Endodermal cell (in vitro differentiated cells): ENCODE measurements at regions not wholly inside any gene's neighbourhood (a gene's known extent, or its start where the extent isn't known, plus 50 kb on each side); places are given as distances from the start of the nearest gene placed in this dataset.
"Not testable (repeated sequence)": the region's sequence is repeated elsewhere in the genome, so short reads cannot be mapped to it uniquely, and the experiment has no call there.

Source experiments
- DNase-seq: peaks from one replicate; pipeline ENCODE4 v3.0.0-alpha.2; 2017
- H3K27ac ChIP-seq: 2 replicates; pipeline ENCODE4 v1.5.1; 2013; ENCODE audit warnings: mild to moderate bottlenecking, low read depth, low read length, moderate library complexity
- H3K27me3 ChIP-seq: 2 replicates; pipeline ENCODE4 v1.6.1; 2013; ENCODE audit warnings: mild to moderate bottlenecking, low read length, moderate library complexity; ENCODE audit not compliant: insufficient read depth, control insufficient read depth, poor library complexity, severe bottlenecking
- H3K36me3 ChIP-seq: 2 replicates; pipeline ENCODE4 v1.7.0; 2013; ENCODE audit warnings: mild to moderate bottlenecking, low read length, moderate library complexity; ENCODE audit not compliant: control insufficient read depth, insufficient read depth
- H3K4me1 ChIP-seq: one replicate; pipeline ENCODE4 v1.7.0; 2013; ENCODE audit warnings: low read length; ENCODE audit not compliant: control insufficient read depth, insufficient read depth
- H3K4me3 ChIP-seq: 2 replicates; pipeline ENCODE4 v1.5.1; 2013; ENCODE audit warnings: mild to moderate bottlenecking, low read length, moderate library complexity
- H3K9ac ChIP-seq: 2 replicates; pipeline ENCODE4 v1.6.1; 2013; ENCODE audit warnings: mild to moderate bottlenecking, low read length, moderate library complexity; ENCODE audit not compliant: poor library complexity, severe bottlenecking; ENCODE audit errors: extremely low read depth
- H3K9me3 ChIP-seq: 2 replicates; pipeline ENCODE4 v1.6.1; 2013; ENCODE audit warnings: mild to moderate bottlenecking, low read length, moderate library complexity; ENCODE audit not compliant: control insufficient read depth
- H3K27ac Mint-ChIP-seq: 2 replicates; pipeline ENCODE4 v1.8.0; 2020; ENCODE audit warnings: mixed read lengths
- H3K27me3 Mint-ChIP-seq: 2 replicates; pipeline ENCODE4 v1.8.0; 2021; ENCODE audit warnings: mild to moderate bottlenecking, mixed read lengths; ENCODE audit not compliant: insufficient read depth
- H3K36me3 Mint-ChIP-seq: 2 replicates; pipeline ENCODE4 v1.8.0; 2020; ENCODE audit warnings: low read depth, mixed read lengths
- H3K4me1 Mint-ChIP-seq: 2 replicates; pipeline ENCODE4 v1.8.0; 2020; ENCODE audit warnings: mixed read lengths
- H3K4me3 Mint-ChIP-seq: 2 replicates; pipeline ENCODE4 v1.8.0; 2020; ENCODE audit warnings: mild to moderate bottlenecking, moderate library complexity, mixed read lengths
- H3K9me3 Mint-ChIP-seq: 2 replicates; pipeline ENCODE4 v1.8.0; 2020; ENCODE audit warnings: mild to moderate bottlenecking, mixed read lengths
- CTCF ChIP-seq: fragments of 200-600 bp; sonication (generic); conservative IDR thresholded peaks from 2 replicates; pipeline ENCODE4 v1.5.0; 2021; ENCODE audit warnings: antibody characterized with exemption, mild to moderate bottlenecking
- WGBS, 2 experiments: methylation state at CpG; one replicate each; pipeline versions ENCODE4 v1.1.5 to v1.1.7; 2013; ENCODE audit warnings: missing lambda C conversion rate in 2 of 2, mixed read lengths in 1 of 2; ENCODE audit not compliant: insufficient coverage in 1 of 2, insufficient read length in 1 of 2; 5-methylcytosine and 5-hydroxymethylcytosine counted together

DNA sequence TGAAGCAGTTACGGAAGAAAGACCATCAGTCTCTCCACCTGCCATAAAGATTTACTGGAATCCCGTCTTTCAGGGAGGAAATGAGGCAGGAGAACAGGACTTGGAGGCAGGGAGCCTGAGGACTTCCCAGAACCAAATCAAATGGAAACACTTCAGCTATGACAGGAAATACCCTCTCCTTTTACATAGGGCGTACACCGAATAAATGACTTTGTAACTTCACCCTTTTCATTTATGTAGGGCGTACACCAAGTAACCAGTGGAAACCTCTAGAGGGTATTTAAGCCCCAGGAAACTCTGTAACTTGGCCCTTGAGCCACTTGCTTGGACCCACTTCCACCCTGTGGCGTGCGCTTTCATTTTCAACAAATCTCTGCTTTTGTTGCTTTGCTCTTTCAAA is 218.3 kb upstream of the SLC39A10 start:
- peaks cover 8% of the 10 kb centered on the region for H3K27me3 ChIP-seq
- no peaks in the 10 kb centered on the region for H3K36me3 ChIP-seq
- no peak overlapping the region for H3K27ac ChIP-seq
- peaks cover 9% of the 10 kb centered on the region for H3K4me1 Mint-ChIP-seq
- 87 to 95% methylated on average over 4 to 7 of the region's 7 CpGs for WGBS, 2 experiments
- H3K4me3 Mint-ChIP-seq = no peak overlapping the region
- no peak for TF ChIP-seq CTCF
- no peak for DNase-seq
- H3K36me3 Mint-ChIP-seq = no peaks in the 10 kb centered on the region
- no peaks in the 10 kb centered on the region for H3K4me1 ChIP-seq
- H3K4me3 ChIP-seq = no peak overlapping the region
- H3K9me3 ChIP-seq = peaks cover 15% of the 10 kb centered on the region
- H3K9me3 Mint-ChIP-seq = peaks cover 16% of the 10 kb centered on the region
- peaks cover 19% of the 10 kb centered on the region for H3K27me3 Mint-ChIP-seq
- H3K27ac Mint-ChIP-seq = no peak overlapping the region
- H3K9ac ChIP-seq = no peak overlapping the region

DNA sequence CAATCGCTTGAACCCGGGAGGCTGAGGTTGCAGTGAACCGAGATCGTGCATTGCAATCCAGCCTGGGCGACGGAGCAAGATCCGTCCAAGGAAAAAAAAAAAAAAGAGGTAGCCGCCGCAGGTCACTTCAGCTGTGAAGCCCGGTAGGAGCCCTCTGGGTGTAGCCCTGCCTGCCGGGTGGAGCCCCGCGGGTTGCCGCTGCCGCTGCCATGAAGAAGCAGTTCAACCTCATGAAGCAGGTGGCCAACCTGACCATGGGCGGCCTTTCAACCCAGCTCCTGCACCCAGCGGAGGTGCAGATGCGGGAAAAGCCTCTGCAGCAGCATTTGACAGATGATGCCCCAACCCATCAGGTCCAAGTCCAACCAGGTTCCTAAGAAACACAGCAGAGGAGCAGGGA is 219.5 kb upstream of the SLC39A10 start:
- no peak for DNase-seq
- Histone ChIP-seq H3K9ac (no peak overlapping the region), H3K27ac (no peak overlapping the region), H3K4me3 (no peak overlapping the region), H3K9me3 (peaks cover 15% of the 10 kb centered on the region), H3K4me1 (no peaks in the 10 kb centered on the region), H3K36me3 (no peaks in the 10 kb centered on the region), H3K27me3 (peaks cover 8% of the 10 kb centered on the region)
- Mint-ChIP-seq H3K4me3 (no peak overlapping the region), H3K27me3 (peaks cover 19% of the 10 kb centered on the region), H3K4me1 (peaks cover 6% of the 10 kb centered on the region), H3K36me3 (no peaks in the 10 kb centered on the region), H3K9me3 (peaks cover 16% of the 10 kb centered on the region), H3K27ac (no peak overlapping the region)
- TF ChIP-seq CTCF = no peak
- WGBS, 2 experiments = 88 to 98% methylated on average over 4 to 18 of the region's 18 CpGs

GRCh38 chr2:195434346-195434745 is 222.7 kb upstream of the SLC39A10 start:
- Mint-ChIP-seq H3K4me3 (no peak overlapping the region), H3K9me3 (peaks cover 4% of the 10 kb centered on the region), H3K36me3 (no peaks in the 10 kb centered on the region), H3K27me3 (peaks cover 7% of the 10 kb centered on the region), H3K27ac (no peak overlapping the region), H3K4me1 (no peaks in the 10 kb centered on the region)
- H3K9me3 ChIP-seq = no peaks in the 10 kb centered on the region
- 100% methylated on average over 1 of the region's 1 CpG; no CpG with 5 or more reads in 1 of the 2 experiments for WGBS, 2 experiments
- DNase-seq = no peak
- no peaks in the 10 kb centered on the region for H3K4me1 ChIP-seq
- no peak for TF ChIP-seq CTCF
- no peak overlapping the region for H3K27ac ChIP-seq
- H3K9ac ChIP-seq = no peak overlapping the region
- H3K4me3 ChIP-seq = no peak overlapping the region
- H3K36me3 ChIP-seq = no peaks in the 10 kb centered on the region
- peaks cover 8% of the 10 kb centered on the region for H3K27me3 ChIP-seq

GRCh38 chr2:195433729-195434128 is 223.3 kb upstream of the SLC39A10 start:
- not testable (repeated sequence) for H3K27ac Mint-ChIP-seq, H3K4me1 Mint-ChIP-seq, H3K4me3 ChIP-seq, H3K4me3 Mint-ChIP-seq, DNase-seq, H3K9ac ChIP-seq, H3K4me1 ChIP-seq, H3K27ac ChIP-seq, H3K27me3 Mint-ChIP-seq, H3K36me3 Mint-ChIP-seq, H3K9me3 ChIP-seq, H3K27me3 ChIP-seq, H3K9me3 Mint-ChIP-seq, H3K36me3 ChIP-seq
- 61 to 76% methylated on average over 2 of the region's 2 CpGs for WGBS, 2 experiments
